NCI-H69 (cell line): ENCODE measurements at regions not wholly inside any gene's neighbourhood (a gene's known extent, or its start where the extent isn't known, plus 50 kb on each side); places are given as distances from the start of the nearest gene placed in this dataset.
"Not testable (repeated sequence)": the region's sequence is repeated elsewhere in the genome, so short reads cannot be mapped to it uniquely, and the experiment has no call there.

Source experiments
- DNase-seq: peaks from one replicate; lab custom pipeline; 2025; lab: John Stamatoyannopoulos, UW

DNA sequence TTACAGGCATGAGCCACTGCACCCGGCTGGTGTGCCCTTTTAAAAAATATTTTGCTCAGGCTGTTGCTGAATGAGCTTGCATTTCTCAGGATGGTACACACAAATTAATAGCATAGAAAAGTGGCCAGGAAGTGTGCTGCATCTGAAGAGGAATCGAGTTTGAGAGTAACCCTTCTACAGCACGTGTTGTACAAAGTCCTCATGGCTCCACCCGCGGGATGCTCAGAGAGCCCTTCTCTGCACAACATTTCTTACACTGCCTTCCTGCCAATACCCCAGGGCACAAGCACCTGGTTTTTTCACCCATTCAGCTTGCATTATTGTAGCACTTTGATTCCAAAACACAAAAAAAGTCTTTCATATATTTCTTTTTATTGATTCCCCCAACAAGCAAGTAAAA lies 90.1 kb upstream of the NEDD4L start:
- DNase-seq: no peak

DNA sequence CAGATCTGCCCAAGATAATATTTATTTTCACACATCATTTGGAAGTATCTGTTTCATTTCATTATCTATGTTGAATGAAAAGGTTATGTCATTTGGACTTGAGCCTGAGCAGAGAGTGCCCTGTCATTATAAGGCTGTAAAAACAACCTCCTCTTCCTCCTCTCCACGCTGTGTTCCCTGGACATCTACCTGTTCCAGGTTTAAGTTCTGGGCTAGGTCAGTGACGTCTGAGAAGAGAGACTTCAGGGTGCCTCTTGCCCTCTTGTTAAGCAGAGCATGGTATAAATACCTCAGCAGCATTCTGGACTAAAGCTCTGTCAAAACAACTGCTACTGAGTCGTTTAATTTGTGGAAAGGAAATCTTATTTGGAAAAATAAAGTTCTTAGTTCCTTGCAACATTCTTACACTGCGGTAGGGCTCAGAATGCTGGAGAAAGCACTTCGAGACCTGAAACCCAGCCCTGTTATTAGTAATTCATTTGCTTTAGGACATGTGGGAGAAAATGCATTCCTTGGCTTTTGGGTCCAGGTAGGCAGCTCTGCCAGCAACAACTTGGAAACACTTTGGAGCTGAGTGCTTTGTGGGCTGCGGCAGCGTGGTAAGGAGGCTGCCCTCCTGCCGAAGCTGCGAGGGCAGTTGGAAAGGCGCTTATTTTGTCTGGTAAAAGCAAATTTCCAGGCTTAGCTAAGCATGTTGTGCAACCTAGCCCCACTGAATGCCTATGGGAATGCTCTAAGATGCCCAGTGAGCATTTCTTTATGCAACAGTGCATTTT lies 91.8 kb upstream of the NEDD4L start:
- no peak for DNase-seq

DNA sequence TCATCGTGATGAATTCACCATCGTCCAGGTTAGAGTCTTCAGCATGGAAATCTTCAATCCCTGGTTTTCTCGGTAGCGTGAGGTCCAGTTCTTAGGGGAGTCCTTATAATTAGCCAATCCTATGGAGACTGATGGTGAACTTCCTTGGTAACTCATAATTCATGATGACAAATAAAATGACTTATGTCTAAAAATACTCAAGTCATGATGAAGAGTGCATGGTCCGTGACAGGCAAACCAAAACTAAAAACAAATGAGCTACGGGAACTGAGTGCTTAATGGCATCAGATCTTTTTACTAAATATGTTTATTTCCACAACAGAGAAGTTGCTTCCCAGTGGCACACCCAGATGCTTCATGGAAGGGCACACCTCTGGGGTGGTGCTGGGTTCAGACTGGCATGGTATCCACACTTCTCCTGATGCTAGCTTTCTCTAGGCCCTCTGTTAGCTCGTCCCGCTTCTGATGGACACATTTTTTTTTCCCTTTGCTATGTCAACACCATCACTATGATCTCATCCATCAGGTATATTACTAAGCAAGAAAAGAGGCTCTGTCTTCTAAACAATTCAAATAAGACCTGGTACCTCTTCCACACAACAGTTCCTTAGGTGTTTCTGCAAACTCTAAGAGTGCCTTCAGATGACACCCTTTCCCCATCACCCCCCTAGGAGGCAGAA lies 92.8 kb upstream of the NEDD4L start:
- peak; percentile 26 for DNase-seq

DNA sequence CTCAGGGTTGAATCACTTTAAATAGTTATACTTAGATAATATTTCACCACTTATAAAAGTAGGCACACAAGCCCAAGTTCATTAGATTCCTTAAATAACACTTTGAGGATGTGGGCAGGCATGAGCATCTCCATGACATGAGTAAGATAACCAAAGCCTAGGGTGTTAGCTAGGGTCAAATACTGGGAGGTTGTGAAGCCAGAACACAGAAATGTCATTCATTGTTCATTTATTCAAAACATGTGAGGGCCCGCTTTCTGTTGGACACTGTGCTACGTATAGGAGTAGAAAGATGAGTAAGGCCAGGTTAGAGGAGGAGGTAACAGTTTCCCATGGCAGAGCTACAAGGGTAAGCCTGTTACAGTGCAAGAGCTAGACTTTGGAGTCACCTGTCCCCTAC lies 93.5 kb upstream of the NEDD4L start:
- DNase-seq: no peak

DNA sequence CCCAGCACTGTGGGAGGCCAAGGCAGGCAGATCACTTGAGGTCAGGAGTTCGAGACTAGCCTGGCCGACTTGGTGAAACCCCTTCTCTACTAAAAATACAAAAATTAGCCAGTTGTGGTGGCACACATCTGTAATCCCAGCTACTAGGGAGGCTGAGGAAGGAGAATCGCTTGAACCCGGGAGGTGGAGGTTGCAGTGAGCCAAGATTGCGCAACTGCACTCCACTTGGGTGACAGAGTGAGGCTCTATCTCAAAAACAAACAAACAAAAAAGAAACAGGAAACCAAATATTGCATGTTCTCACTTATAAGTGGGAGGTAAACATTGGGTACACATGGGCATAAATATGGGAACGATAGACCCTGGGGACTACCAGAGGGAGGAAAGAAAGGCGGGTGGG lies 94.7 kb upstream of the NEDD4L start:
- not testable (repeated sequence) for DNase-seq

DNA sequence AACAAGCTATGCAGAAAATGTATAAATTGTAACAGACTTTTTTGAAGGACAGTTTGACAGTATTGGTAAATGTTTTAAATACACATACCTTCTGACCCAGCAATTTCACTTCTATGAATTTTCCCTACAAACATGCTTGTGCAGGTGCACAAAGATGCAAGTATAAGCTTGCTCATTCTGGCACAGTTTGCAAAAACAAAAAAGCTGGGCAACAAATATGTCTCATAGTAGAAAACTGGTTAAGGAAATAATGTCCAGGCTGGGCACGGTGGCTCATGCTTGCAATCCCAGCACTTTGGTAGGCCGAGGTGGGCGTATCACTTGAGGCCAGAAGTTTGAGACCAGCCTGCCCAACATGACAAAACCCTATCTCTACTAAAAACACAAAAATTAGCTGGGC lies 96.9 kb upstream of the NEDD4L start:
- no peak for DNase-seq

DNA sequence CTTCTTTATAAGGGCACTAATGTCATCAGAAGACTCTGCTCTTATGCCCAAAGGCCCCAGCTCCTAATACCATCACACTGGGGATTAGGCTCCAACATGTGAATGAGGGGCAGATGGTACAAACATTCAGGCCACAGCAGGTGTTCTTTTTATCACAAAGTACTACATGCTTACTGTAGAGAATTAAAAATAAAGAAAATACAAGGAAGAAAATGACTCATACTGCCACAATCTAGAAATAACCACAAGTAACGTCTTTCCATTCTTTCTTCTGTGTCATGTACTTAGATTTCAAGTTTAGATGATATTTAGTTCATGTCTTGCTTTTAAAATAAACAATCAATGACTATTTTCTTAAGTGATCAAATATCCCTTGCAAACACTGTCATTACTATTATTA lies 100.3 kb upstream of the NEDD4L start:
- peak; percentile 74 for DNase-seq

DNA sequence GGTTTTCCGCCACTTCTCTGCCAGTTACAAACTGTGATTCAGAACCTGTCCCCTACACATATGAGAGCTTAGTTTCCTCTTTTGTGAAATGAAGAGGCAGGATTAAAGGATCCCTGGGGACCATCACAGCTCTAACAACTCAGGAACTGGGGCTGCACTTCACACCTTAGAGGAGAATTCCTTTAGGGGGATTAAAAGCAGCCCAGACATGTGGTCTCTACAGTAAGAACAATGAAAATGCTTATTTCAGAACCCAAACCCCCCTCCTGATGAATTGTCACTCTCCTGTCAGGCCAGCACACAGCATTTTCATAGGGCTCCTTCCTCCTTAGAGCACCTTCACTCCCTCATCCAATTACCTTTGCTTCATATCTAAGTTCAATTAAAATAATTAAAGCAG lies 101.5 kb upstream of the NEDD4L start:
- peak; percentile 55 for DNase-seq

DNA sequence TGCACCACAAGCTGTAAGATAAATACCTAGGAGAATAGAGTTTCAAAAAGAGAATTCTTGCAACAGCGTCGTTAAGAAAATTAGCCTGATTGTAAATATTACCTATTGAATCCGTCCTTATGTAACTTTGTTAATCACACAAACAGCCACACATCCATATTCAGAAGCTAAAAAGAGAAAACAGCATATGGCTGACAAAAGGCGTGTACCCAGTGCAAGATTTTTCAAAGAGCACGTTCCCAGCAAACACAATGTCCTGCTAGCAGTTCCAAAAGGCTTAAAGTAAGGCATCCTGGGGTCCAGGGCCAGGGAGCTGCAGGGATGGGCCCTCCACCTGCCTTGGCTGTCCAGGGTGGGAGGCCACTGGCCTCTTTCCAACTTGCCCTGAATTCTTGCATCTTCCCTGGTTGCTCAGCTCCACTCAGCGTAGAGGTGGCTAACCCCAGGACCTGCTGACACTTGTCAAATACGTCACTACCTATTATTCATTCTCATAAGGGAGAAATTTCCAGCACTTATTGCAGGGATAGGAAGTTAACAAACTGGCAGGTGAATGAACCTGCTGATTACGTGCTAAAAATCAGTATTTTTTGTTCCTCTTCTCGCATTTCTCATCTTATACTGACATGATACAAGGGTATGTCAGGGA lies 102.1 kb upstream of the NEDD4L start:
- peak; percentile 41 for DNase-seq

DNA sequence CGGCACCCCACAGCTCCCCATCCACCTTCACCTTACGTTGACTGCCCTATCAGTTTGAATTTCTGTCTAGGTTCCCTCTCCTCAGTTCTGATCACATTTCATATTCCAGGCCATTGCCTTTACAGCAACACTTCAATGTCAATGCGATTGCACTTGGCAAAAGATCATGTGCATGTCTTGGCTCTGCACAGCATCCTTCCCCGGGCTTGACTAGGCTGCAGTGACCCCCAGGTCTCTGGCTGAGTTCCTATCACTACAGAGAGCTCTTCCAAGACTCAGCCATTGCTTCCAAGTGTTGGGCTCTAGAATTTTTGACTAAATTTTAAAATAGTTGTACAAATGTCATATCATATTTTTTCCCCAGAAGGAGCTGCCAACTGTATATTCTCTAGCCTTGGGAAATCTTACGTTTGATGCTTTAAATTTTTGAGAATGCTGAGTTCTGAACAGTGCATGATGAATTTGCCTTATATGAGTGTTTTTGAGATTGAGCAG lies 103.8 kb upstream of the NEDD4L start:
- DNase-seq: no peak

DNA sequence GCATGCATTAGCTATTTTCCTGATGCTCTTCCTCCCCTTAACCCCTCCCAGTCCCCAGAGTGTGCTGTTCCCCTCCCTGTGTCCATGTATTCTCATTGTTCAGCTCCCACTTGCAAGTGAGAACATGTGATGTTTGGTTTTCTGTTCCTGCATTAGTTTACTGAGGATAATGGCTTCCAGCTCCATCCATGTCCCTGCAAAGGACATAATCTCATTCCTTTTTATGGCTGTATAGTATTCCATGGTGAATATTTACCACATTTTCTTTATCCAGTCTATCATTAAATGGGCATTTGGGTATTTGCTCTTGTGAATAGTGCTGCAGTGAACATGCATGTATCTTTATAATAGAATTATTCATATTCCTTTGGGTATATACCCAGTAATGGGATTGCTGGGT lies 109.7 kb upstream of the NEDD4L start:
- DNase-seq: not testable (repeated sequence)

DNA sequence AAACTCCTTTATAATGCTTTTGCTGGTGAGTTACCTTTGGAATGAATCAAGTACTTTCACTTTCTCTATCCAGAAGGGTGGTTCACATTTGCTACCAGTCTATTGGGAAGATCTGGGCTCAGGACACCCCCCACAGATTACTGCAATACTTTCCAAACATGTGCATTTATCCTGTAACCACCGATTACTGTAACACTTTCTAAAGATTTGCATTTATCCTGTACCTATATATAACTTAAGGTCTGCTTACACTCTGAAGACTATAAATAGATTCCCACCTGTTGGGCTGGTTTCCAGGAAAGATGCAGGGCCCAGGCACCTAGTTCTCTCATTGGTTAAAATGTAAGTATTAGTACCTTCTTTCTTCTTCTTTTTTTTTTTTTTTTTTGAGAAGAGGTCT lies 113.0 kb upstream of the NEDD4L start:
- peak; percentile 64 for DNase-seq

DNA sequence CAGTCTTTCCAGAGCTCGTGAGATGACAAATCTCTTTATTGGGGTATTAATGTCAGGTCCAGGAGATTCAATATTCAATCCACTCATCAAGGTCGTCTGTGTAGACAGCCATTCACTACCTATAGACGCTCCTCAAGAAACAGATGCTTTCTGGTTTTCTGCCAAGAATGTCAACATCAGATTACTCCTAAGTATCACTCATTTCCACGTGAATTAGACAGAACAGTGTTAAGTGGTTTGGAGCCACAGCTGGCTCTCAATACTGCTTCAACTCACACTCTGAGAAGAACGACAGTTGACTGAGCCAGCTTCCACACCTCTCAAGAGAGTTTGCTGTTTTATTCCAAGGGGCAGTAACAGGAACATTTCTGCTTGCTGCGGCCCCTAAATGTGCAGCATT lies 113.5 kb upstream of the NEDD4L start:
- DNase-seq: peak; percentile 97

DNA sequence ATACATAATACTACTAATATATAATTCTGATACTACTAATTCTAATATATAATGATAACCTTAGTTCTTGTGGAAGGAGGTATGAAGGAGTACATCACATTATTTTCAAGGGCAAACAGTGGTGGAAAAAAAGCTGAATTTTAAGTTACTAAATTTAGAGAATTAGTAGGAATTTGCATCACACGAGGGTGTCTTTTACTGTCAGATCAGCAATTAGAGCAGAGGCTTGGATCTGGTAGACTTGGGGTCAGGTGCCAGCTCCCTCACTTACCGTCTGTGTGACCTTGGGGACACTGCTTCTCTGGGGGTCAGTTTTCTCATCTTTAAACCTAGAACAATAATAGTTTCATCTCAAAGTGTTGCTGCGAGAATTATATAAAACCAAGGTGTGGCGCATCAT lies 114.1 kb upstream of the NEDD4L start:
- DNase-seq: no peak

DNA sequence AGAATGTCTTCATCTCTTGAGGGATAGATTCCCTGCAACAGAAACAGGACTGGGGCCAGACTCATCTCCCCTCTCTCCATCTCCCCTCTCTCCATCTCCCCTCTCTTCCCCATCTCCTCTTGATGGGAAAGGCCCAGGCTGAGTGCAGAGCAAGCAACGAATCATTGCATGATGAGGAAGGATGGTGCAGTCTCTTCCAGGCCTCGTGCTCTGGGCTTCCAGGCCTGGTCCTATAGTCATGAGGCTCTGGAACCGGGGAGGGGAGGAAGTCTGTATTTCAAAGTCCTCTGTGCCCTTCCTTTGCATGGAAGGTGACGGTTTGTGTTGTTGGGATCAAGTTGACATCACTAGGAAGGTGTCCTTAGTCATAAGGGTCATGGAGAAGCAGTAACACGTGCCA lies 115.6 kb upstream of the NEDD4L start:
- no peak for DNase-seq

DNA sequence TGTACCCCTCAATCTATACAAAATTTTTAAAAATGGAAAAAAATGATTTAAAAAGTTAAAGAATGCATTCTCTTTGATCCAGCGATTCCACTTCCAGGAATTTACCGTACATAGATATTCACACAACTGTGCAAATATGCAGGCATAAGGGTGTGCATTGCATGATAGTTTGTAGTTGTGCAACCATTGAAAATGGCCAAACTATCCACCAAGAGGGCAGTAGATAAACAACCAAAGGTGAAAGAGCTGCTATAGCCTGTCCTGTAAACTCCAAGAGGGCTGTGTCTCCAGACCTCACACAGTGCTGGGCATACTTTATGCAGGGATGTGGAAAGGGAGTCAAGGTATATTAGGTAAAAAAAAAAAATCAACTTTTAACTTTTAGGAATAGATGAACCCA lies 116.5 kb upstream of the NEDD4L start:
- DNase-seq: no peak

DNA sequence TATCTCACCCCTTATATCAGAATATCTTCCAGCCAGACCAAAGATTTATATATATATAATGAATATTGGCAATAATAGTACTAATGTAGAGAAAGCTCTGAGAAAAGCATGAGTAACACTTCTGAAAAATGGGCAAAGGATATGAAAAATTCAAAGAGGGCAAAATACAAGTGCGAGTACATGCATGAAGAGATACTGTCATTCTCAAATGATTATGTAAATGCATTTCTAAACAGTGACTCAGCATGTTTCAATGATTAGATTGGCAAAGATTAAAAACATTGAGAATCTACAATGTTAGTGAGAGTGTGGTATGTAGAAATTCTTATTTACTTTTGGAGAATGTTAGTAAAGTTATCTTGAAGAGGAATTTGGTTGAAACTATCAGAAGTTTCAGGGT lies 118.3 kb upstream of the NEDD4L start:
- DNase-seq: no peak

DNA sequence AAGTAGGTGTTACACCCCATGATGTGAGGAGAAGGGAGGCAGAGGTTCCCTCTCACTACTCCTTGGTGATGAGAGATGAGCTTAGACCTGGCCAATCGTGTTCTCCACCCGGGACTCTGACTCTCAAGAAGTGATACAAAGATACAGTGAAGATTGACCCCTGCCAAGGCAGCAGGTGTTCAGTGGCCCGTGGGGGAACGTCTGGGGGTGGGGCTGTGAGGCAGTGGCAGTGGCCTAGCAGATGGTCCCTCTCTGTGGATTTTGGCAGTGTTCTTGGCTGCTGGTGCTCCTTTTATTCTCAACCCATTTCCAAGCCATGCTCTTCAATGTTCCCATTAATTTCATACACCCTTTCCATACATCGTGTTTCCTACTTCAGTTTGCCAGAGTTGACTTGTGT lies 120.4 kb upstream of the NEDD4L start:
- DNase-seq: peak; percentile 77

DNA sequence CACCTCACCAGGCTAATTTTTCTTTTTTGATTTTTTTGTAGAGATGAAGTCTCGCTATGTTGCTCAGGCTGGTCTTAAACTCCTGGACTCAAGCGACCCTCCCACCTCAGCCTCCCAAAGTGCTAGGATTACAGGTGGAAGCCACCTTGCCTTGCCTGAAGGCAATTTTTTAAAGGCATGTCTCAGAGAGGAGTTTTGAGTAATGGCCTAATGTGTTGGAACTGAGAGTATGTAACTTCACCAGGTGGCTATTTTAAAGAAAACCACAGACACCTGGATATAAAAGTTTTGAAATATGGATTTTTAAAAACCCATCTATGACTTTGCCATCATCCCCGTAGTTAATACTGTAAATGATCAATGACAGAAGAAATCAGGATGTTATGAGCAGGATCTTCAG lies 119.8 kb upstream of the ATP8B1 start:
- no peak for DNase-seq

DNA sequence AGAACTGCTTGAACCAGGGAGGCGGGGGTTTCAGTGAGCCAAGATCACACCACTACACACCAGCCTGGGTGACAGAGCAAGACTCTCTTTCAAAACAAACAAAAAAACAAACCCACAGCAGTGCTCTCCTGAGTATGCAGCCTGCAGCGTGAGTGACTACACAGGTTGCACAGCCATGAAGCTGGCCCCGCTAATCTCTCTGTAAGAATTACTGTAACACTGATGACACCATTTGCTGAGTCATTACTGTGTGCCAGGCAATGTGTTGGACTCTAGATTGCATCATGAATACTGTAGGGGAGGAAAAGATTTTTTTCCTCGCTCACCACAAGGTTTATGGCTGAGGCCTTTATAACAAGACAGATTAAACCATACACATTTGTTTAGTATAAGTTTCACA lies 118.6 kb upstream of the ATP8B1 start:
- peak; percentile 36 for DNase-seq

DNA sequence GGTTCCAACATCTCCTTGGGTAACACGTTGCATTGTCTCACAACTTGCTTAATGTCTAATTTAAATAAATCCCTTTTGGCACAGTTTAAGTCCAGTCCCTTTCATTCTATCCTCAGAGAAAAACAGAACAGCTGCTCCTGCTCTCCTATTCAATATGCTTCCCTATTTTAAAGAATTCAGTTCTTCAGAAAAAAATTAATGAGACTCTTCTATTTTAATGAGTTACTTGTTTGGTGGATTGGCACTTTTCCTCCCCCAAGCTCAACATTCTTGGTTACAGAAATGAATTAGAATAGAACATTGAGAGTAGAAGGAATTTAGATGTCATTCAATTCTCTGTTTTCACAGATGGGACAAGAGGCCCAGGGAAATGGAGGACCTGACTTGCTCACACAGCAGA lies 116.9 kb upstream of the ATP8B1 start:
- DNase-seq: no peak

DNA sequence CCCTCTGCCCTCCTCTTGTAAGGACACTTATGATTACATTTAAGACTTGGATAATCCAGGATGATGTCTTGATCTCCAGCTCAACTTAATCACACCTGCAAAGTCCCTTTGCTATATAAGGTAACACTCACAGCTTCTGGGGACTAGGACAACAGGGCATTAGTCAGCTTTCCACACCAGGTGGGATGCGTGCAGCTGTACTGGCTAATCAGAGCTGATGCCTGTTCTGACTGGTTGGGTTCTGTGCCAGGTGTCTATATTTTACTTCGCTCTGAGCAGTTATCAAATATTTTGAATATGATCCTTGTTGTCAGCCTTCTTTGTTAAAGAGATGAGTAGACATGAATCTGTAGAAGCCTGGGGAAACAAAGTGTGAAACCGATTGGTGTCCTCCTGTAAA lies 115.5 kb upstream of the ATP8B1 start:
- DNase-seq: peak; percentile 46

DNA sequence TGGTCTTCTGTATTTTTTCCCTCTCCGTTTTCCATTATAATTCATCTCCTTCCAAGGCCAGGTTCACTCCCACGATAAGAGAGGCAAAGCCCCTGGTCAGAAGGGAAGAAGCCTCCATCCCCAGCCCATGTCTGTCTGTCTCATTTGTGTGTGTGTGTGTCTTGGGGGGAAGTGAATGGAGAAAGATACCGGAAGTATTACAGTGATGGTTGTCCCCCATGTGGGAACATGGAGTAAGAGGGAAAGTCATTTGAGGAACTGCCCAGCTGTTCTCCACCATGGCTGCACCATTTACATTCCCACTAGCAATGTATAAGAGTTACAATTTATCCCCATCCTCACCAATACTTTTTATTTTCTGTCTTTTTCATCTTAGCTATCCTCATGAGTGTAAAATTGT lies 113.6 kb upstream of the ATP8B1 start:
- DNase-seq: peak; percentile 63
